ENCODE measurements at regions not wholly inside any gene's neighbourhood (a gene's known extent, or its start where the extent isn't known, plus 50 kb on each side); places are given as distances from the start of the nearest gene placed in this dataset.

DNA sequence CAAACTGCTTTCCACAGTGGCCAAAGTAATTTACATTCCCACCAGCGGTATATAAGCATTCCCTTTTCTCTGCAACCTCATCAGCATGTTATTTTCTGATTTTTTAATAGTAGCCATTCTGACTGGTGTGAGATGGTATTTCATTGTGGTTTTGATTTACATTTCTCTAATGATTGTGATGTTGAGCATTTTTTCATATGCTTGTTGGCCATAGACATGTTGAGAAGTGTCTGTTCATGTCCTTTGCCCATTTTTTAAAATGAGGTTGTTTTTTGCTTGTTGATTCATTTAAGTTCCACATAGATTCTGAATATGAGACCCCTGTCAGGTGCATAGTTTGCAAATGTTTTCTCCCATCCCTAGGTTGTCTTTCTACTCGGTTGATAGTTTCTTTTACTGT is 254.5 kb upstream of the MPDZ start:
- no peak for TF ChIP-seq EZH2 (IDR thresholded peaks at IDR 0.05; ENCODE audit: low read length)
- TF ChIP-seq, protein P1, sequence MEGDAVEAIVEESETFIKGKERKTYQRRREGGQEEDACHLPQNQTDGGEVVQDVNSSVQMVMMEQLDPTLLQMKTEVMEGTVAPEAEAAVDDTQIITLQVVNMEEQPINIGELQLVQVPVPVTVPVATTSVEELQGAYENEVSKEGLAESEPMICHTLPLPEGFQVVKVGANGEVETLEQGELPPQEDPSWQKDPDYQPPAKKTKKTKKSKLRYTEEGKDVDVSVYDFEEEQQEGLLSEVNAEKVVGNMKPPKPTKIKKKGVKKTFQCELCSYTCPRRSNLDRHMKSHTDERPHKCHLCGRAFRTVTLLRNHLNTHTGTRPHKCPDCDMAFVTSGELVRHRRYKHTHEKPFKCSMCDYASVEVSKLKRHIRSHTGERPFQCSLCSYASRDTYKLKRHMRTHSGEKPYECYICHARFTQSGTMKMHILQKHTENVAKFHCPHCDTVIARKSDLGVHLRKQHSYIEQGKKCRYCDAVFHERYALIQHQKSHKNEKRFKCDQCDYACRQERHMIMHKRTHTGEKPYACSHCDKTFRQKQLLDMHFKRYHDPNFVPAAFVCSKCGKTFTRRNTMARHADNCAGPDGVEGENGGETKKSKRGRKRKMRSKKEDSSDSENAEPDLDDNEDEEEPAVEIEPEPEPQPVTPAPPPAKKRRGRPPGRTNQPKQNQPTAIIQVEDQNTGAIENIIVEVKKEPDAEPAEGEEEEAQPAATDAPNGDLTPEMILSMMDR (optimal IDR thresholded peaks at IDR 0.05 in 1 of 3, IDR thresholded peaks at IDR 0.05 in 1 of 3, conservative IDR thresholded peaks at IDR 0.05 in 1 of 3; ENCODE audit: extremely low read depth in 1 of 3, insufficient read depth in 2 of 3, low read length in 3 of 3), result no peak
- no peaks in the 10 kb centered on the region for H3K9me3 ChIP-seq (ENCODE audit: control insufficient read depth, low read depth, low read length)
- H3K4me1 ChIP-seq (ENCODE audit: control insufficient read depth, extremely low read depth, insufficient read depth, low read length), result peaks cover 12% of the 10 kb centered on the region
- dilution Hi-C loops (cut with MboI; ENCODE audit: extremely low pct_ligation_motif_present, low sequenced_read_pairs), result no loop called here
- no peak overlapping the region for H3K4me3 ChIP-seq (ENCODE audit: control insufficient read depth in 2 of 3, extremely low read depth in 1 of 3, insufficient read depth in 2 of 3, low read depth in 1 of 3, low read length in 3 of 3)
- no peaks in the 10 kb centered on the region for H3K36me3 ChIP-seq (ENCODE audit: control insufficient read depth in 2 of 2, extremely low read depth in 1 of 2, insufficient read depth in 2 of 2, low read length in 2 of 2)
- FAIRE-seq (no peak), DNase-seq (ENCODE audit: low read depth, low spot score) (no peak)
- no peaks in the 10 kb centered on the region for H3K79me2 ChIP-seq (ENCODE audit: control insufficient read depth, insufficient read depth, low read length)
- no peaks in the 10 kb centered on the region for H3K27me3 ChIP-seq (ENCODE audit: control insufficient read depth, extremely low read depth, insufficient read depth, low read length)
- no peak overlapping the region for H2AFZ ChIP-seq (ENCODE audit: control insufficient read depth, low read length)
- no peaks in the 10 kb centered on the region for H3K9me1 ChIP-seq (ENCODE audit: control insufficient read depth, extremely low read depth, insufficient read depth, low read length)
- H3K4me2 ChIP-seq (ENCODE audit: control insufficient read depth, extremely low read depth, insufficient read depth, low read depth, low read length), result no peak overlapping the region
- H3K9ac ChIP-seq (ENCODE audit: control insufficient read depth, extremely low read depth, insufficient read depth, low read length), result no peak overlapping the region
- H4K20me1 ChIP-seq (ENCODE audit: control insufficient read depth, extremely low read depth, insufficient read depth, low read length), result no peaks in the 10 kb centered on the region
- H3K27ac ChIP-seq (ENCODE audit: control insufficient read depth, insufficient read depth, low read length), result no peak overlapping the region

DNA sequence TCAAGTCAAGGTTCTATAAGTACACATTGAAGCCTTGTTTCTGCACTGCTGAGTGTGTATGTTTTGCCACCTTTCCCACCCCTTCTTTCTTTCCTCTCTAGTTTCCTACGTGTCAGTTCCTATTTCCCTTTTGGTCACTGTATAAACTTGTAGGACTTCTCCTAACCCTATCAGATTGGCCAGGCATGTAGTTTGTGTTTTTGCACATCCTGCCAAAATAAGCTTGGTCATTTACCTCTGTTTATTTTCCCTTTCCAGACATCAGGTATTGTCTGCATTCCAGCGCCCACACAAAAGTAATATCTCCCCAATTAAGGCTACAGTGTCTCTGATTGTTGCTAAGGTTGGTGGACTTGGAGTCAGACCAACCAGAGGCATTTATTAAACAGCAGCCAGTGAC is 252.9 kb upstream of the MPDZ start:
- TF ChIP-seq, protein P1 (optimal IDR thresholded peaks at IDR 0.05 in 1 of 3, IDR thresholded peaks at IDR 0.05 in 1 of 3, conservative IDR thresholded peaks at IDR 0.05 in 1 of 3; ENCODE audit: extremely low read depth in 1 of 3, insufficient read depth in 2 of 3, low read length in 3 of 3), result no peak
- no peak for TF ChIP-seq EZH2 (IDR thresholded peaks at IDR 0.05; ENCODE audit: low read length)
- no peaks in the 10 kb centered on the region for H3K36me3 ChIP-seq (ENCODE audit: control insufficient read depth in 2 of 2, extremely low read depth in 1 of 2, insufficient read depth in 2 of 2, low read length in 2 of 2)
- DNase-seq (ENCODE audit: low read depth, low spot score), result no peak
- H3K4me1 ChIP-seq (ENCODE audit: control insufficient read depth, extremely low read depth, insufficient read depth, low read length), result peaks cover 13% of the 10 kb centered on the region
- no peak overlapping the region for H3K27ac ChIP-seq (ENCODE audit: control insufficient read depth, insufficient read depth, low read length)
- H3K79me2 ChIP-seq (ENCODE audit: control insufficient read depth, insufficient read depth, low read length), result no peaks in the 10 kb centered on the region
- no peaks in the 10 kb centered on the region for H3K9me3 ChIP-seq (ENCODE audit: control insufficient read depth, low read depth, low read length)
- no peaks in the 10 kb centered on the region for H4K20me1 ChIP-seq (ENCODE audit: control insufficient read depth, extremely low read depth, insufficient read depth, low read length)
- no peak overlapping the region for H3K4me2 ChIP-seq (ENCODE audit: control insufficient read depth, extremely low read depth, insufficient read depth, low read depth, low read length)
- no peak overlapping the region for H3K4me3 ChIP-seq (ENCODE audit: control insufficient read depth in 2 of 3, extremely low read depth in 1 of 3, insufficient read depth in 2 of 3, low read depth in 1 of 3, low read length in 3 of 3)
- no peaks in the 10 kb centered on the region for H3K27me3 ChIP-seq (ENCODE audit: control insufficient read depth, extremely low read depth, insufficient read depth, low read length)
- H2AFZ ChIP-seq (ENCODE audit: control insufficient read depth, low read length), result no peak overlapping the region
- FAIRE-seq, result no peak
- dilution Hi-C loops (cut with MboI; ENCODE audit: extremely low pct_ligation_motif_present, low sequenced_read_pairs), result no loop called here
- H3K9me1 ChIP-seq (ENCODE audit: control insufficient read depth, extremely low read depth, insufficient read depth, low read length), result no peaks in the 10 kb centered on the region
- H3K9ac ChIP-seq (ENCODE audit: control insufficient read depth, extremely low read depth, insufficient read depth, low read length), result no peak overlapping the region

Data from keratinocyte (primary cell).